OCI-LY1 (cell line): ENCODE measurements at regions not wholly inside any gene's neighbourhood (a gene's known extent, or its start where the extent isn't known, plus 50 kb on each side); places are given as distances from the start of the nearest gene placed in this dataset.

ENCODE experiments used
- H2AFZ ChIP-seq: fragments of 200-600 bp; sonication (generic), shearing (Covaris generic); 2 replicates; pipeline ENCODE4 v1.6.0; 2014; ENCODE audit warnings: antibody characterized with exemption, mild to moderate bottlenecking, low read length
- H3F3A ChIP-seq: fragments of 200-600 bp; sonication (generic), shearing (Covaris generic); 2 replicates; pipeline ENCODE4 v1.6.0; 2014; ENCODE audit warnings: mild to moderate bottlenecking, antibody characterized with exemption, low read length, moderate library complexity; ENCODE audit not compliant: insufficient read depth
- H3K27ac ChIP-seq: fragments of 200-600 bp; sonication (generic); 2 replicates; pipeline ENCODE4 v1.5.1; 2014; ENCODE audit warnings: low read length, mixed run types, mild to moderate bottlenecking, low read depth; ENCODE audit not compliant: poor library complexity, severe bottlenecking
- H3K27me3 ChIP-seq: fragments of 200-600 bp; sonication (generic); 2 replicates; pipeline ENCODE4 v1.6.0; 2014; ENCODE audit warnings: antibody characterized with exemption, mild to moderate bottlenecking, low read length, moderate library complexity; ENCODE audit not compliant: insufficient read depth
- H3K36me3 ChIP-seq: fragments of 200-600 bp; sonication (generic); 2 replicates; pipeline ENCODE4 v1.6.1; 2014; ENCODE audit warnings: mild to moderate bottlenecking, antibody characterized with exemption, low read length, moderate library complexity, mixed read lengths; ENCODE audit not compliant: insufficient read depth
- H3K4me1 ChIP-seq: fragments of 200-600 bp; sonication (generic); 2 replicates; pipeline ENCODE4 v1.5.1; 2014; ENCODE audit warnings: mild to moderate bottlenecking, low read length, moderate library complexity; ENCODE audit not compliant: insufficient read depth, severe bottlenecking
- H3K4me2 ChIP-seq: fragments of 200-600 bp; sonication (generic), shearing (Covaris generic); 2 replicates; pipeline ENCODE4 v1.6.1; 2014; ENCODE audit warnings: low read length
- H3K4me3 ChIP-seq: fragments of 200-600 bp; sonication (generic); 2 replicates; pipeline ENCODE4 v1.5.1; 2014; ENCODE audit warnings: low read length, low read depth, mild to moderate bottlenecking, mixed read lengths; ENCODE audit not compliant: poor library complexity, severe bottlenecking
- H3K79me2 ChIP-seq: fragments of 200-600 bp; shearing (Covaris generic); 2 replicates; pipeline ENCODE4 v1.6.1; 2016; ENCODE audit warnings: mixed run types, low read length, mixed read lengths; ENCODE audit not compliant: insufficient read depth
- H3K9ac ChIP-seq: fragments of 200-600 bp; sonication (generic), shearing (Covaris generic); 2 replicates; pipeline ENCODE4 v1.6.1; 2014; ENCODE audit warnings: mild to moderate bottlenecking, low read length, mixed read lengths
- H3K9me2 ChIP-seq: fragments of 200-600 bp; sonication (generic), shearing (Covaris generic); 2 replicates; pipeline ENCODE4 v1.6.1; 2014; ENCODE audit warnings: low read depth, mild to moderate bottlenecking, low read length, mixed read lengths
- H3K9me3 ChIP-seq: fragments of 200-600 bp; shearing (Covaris generic); 2 replicates; pipeline ENCODE4 v1.6.1; 2014; ENCODE audit warnings: low read length, mixed read lengths
- H4K20me1 ChIP-seq: fragments of 200-600 bp; sonication (generic), shearing (Covaris generic); 2 replicates; pipeline ENCODE4 v1.6.0; 2016; ENCODE audit warnings: mild to moderate bottlenecking, low read length; ENCODE audit not compliant: insufficient read depth
- CTCF ChIP-seq: fragments of 200-600 bp; sonication (generic), shearing (Covaris generic); IDR thresholded peaks from 2 replicates; pipeline ENCODE4 v1.5.1; 2017; ENCODE audit warnings: mild to moderate bottlenecking, antibody characterized with exemption, low read length, moderate library complexity, mixed read lengths
- EZH2 ChIP-seq: fragments of 200-600 bp; sonication (generic), shearing (Covaris generic); IDR thresholded peaks from 2 replicates; pipeline ENCODE4 v1.8.0; 2017; ENCODE audit warnings: borderline replicate concordance, mixed run types, mild to moderate bottlenecking, antibody characterized with exemption, low read length, moderate library complexity, mixed read lengths

- Histone ChIP-seq H3K27me3 (no peaks in the 10 kb centered on the region), H3K4me1 (no peaks in the 10 kb centered on the region), H3K36me3 (no peaks in the 10 kb centered on the region), H3K79me2 (no peaks in the 10 kb centered on the region), H3K9me2 (no peaks in the 10 kb centered on the region), H3K9ac (no peak overlapping the region), H4K20me1 (no peaks in the 10 kb centered on the region), H3K27ac (no peak overlapping the region), H3F3A (no peaks in the 10 kb centered on the region), H3K4me2 (no peak overlapping the region), H3K9me3 (no peaks in the 10 kb centered on the region), H2AFZ (no peak overlapping the region), H3K4me3 (no peak overlapping the region)
- TF ChIP-seq CTCF (no peak), EZH2 (no peak)
Observed at GRCh38 chr9:107064378-107064777, 201.4 kb downstream of the ZNF462 start.

GRCh38 chr9:107065549-107065948 is 202.6 kb downstream of the ZNF462 start:
- no peak overlapping the region for H3K4me3 ChIP-seq
- no peaks in the 10 kb centered on the region for H3K9me3 ChIP-seq
- H3K36me3 ChIP-seq, result no peaks in the 10 kb centered on the region
- no peaks in the 10 kb centered on the region for H4K20me1 ChIP-seq
- H3K9me2 ChIP-seq, result no peaks in the 10 kb centered on the region
- no peaks in the 10 kb centered on the region for H3K79me2 ChIP-seq
- TF ChIP-seq EZH2 (no peak), CTCF (no peak)
- no peak overlapping the region for H3K4me2 ChIP-seq
- no peaks in the 10 kb centered on the region for H3F3A ChIP-seq
- H3K4me1 ChIP-seq, result no peaks in the 10 kb centered on the region
- no peak overlapping the region for H3K27ac ChIP-seq
- no peak overlapping the region for H3K9ac ChIP-seq
- no peak overlapping the region for H2AFZ ChIP-seq
- H3K27me3 ChIP-seq, result no peaks in the 10 kb centered on the region

- Histone ChIP-seq H3K4me3 (no peak overlapping the region), H3K9ac (no peak overlapping the region), H3K79me2 (no peaks in the 10 kb centered on the region), H3F3A (no peaks in the 10 kb centered on the region), H3K36me3 (no peaks in the 10 kb centered on the region), H2AFZ (no peak overlapping the region), H3K4me2 (no peak overlapping the region), H3K27me3 (no peaks in the 10 kb centered on the region), H3K9me2 (no peaks in the 10 kb centered on the region), H3K9me3 (no peaks in the 10 kb centered on the region), H4K20me1 (no peaks in the 10 kb centered on the region), H3K4me1 (no peaks in the 10 kb centered on the region), H3K27ac (no peak overlapping the region)
- TF ChIP-seq EZH2 (no peak), CTCF (no peak)
Observed at GRCh38 chr9:107067739-107068416, 204.9 kb downstream of the ZNF462 start.
